C4-2B (cell line): ENCODE measurements at regions not wholly inside any gene's neighbourhood (a gene's known extent, or its start where the extent isn't known, plus 50 kb on each side); places are given as distances from the start of the nearest gene placed in this dataset.

Source experiments
- ZFX ChIP-seq: fragments of 450-650 bp; IDR thresholded peaks from 2 replicates; pipeline ENCODE4 v1.6.1; 2017
- TF ChIP-seq, protein P1 (sequence below): fragments of 450-650 bp; conservative IDR thresholded peaks from 2 replicates; pipeline ENCODE4 v1.5.1; 2017; ENCODE audit warnings: mild to moderate bottlenecking

DNA sequence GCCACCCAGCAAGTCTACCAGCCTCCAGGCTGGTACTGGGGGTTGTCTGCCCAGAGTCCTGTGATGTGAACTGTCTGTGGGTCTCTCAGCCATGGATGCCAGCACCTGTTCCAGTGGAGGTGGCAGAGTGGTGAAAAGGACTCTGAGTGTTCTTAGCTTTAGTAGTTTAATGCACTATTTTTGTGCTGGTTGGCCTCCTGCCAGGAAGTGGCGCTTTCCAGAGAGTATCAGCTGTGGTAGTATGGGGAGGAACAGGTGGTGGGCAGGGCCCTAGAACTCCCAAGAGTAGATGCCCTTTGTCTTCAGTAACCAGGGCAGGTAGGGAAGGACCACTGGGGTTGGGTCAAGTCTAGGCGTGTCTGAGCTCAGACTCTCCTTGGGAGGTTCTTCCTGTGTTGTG, 356.7 kb downstream of the STK39 start:
- TF ChIP-seq, protein P1, sequence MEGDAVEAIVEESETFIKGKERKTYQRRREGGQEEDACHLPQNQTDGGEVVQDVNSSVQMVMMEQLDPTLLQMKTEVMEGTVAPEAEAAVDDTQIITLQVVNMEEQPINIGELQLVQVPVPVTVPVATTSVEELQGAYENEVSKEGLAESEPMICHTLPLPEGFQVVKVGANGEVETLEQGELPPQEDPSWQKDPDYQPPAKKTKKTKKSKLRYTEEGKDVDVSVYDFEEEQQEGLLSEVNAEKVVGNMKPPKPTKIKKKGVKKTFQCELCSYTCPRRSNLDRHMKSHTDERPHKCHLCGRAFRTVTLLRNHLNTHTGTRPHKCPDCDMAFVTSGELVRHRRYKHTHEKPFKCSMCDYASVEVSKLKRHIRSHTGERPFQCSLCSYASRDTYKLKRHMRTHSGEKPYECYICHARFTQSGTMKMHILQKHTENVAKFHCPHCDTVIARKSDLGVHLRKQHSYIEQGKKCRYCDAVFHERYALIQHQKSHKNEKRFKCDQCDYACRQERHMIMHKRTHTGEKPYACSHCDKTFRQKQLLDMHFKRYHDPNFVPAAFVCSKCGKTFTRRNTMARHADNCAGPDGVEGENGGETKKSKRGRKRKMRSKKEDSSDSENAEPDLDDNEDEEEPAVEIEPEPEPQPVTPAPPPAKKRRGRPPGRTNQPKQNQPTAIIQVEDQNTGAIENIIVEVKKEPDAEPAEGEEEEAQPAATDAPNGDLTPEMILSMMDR, result no peak
- TF ChIP-seq ZFX, result no peak
